PC-3 (cell line): ENCODE measurements at regions not wholly inside any gene's neighbourhood (a gene's known extent, or its start where the extent isn't known, plus 50 kb on each side); places are given as distances from the start of the nearest gene placed in this dataset.

ENCODE experiments used
- EZH2 ChIP-seq: fragments of 300-600 bp; sonication (generic); IDR thresholded peaks from one replicate; pipeline ENCODE4 v1.6.1; 2017; ENCODE audit warnings: antibody characterized with exemption, mild to moderate bottlenecking, low read length; ENCODE audit not compliant: unreplicated experiment
- TF ChIP-seq, protein P1 (sequence below): fragments of 300-600 bp; sonication (generic); conservative IDR thresholded peaks from 2 replicates; pipeline ENCODE4 v1.5.1; 2017; ENCODE audit warnings: antibody characterized with exemption, low read depth, mild to moderate bottlenecking, low read length

DNA sequence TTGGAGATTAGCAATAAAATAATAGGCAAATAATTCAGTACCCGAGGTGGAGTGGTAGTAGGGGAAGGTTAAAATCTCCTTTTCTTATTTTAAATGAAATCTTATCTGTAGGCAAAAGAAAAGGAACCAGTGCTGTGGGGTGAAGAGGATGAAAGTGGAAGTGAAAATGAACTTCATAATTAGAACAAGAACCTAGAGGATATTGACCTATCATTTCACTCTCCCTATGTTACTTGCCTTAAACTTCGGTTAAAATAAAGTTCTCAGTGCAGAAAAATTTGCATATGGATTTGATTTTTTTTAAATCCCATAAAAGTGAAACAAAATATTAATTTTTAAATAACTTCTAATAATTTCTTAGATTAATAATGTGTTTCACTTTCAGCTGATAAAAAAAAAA is 1094.9 kb upstream of the C9orf72 start:
- TF ChIP-seq EZH2, result no peak
- TF ChIP-seq, protein P1, sequence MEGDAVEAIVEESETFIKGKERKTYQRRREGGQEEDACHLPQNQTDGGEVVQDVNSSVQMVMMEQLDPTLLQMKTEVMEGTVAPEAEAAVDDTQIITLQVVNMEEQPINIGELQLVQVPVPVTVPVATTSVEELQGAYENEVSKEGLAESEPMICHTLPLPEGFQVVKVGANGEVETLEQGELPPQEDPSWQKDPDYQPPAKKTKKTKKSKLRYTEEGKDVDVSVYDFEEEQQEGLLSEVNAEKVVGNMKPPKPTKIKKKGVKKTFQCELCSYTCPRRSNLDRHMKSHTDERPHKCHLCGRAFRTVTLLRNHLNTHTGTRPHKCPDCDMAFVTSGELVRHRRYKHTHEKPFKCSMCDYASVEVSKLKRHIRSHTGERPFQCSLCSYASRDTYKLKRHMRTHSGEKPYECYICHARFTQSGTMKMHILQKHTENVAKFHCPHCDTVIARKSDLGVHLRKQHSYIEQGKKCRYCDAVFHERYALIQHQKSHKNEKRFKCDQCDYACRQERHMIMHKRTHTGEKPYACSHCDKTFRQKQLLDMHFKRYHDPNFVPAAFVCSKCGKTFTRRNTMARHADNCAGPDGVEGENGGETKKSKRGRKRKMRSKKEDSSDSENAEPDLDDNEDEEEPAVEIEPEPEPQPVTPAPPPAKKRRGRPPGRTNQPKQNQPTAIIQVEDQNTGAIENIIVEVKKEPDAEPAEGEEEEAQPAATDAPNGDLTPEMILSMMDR, result no peak
